ENCODE measurements at regions not wholly inside any gene's neighbourhood (a gene's known extent, or its start where the extent isn't known, plus 50 kb on each side); places are given as distances from the start of the nearest gene placed in this dataset.

DNA sequence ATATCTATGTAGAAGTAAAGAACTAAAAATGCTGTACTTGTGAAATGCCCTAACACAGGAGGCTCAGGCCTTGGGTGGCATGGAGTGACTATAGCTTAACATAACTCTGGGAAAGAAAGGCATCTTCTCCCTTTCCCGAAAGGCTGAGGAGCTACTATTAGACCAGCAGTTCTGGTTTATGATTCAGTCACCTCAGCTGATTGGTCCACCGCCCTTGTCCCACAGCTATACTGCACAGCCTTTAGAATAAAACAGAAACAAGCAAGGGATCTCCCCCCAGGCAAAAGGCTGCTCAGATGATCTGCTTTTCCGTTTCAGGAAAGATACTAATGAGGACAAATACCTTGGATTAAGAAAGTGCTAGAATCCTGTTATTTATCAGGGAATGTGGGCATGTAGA is 171.3 kb downstream of the SNCA start:
- FAIRE-seq (no peak), DNase-seq (ENCODE audit: insufficient read length, low spot score) (no peak)

DNA sequence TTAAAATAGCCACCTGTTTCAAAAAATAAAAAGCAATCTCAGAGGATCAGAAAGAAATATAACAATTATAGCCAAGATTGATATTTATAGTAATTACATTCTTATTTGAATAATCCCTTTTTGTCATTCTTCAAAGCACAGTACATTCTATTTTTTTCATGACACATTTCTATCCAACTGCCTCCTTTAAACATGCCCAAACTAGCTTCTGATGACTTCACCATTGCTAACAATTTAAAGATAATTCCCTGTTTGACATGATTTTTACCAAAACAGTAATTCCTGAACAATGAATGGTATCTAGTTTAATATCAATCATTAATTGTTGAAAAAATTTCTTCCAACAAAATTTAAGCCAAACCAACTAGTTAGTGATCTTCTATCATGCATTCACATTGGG is 172.4 kb downstream of the SNCA start:
- no peak for FAIRE-seq
- DNase-seq (ENCODE audit: insufficient read length, low spot score), result no peak

DNA sequence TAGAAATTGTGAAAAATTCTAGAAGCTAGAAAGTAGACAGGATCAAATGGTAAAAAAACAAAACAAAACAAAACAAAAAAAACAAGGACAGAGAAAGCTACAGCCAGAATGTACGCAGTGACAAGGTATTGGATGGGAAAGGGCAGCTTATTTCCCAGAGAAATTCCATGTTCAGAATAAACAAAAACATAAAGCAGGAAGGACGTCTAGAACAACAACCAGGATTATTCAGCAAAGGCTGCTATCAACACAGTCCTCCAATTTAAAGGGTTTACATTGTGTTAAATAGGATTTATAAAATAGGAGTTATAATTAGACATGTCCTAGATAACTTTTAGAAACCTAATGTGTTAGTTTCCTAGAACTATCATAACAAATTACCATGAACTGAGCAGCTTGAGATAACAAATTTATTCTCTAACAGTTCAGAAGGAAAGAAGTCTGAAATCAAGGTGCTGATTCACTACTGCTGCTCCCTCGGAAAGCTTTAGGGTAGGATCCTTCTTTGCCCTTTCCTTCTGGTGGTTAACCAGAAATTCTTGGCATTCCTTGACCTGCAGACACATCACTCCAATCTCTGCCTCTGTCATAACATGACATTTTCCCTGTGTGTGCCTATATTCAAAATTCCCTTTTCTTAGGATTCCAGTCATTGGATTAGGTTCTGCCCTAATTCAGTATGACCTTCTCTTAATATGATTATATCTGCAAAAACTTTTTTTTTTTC is 175.6 kb downstream of the SNCA start:
- DNase-seq (ENCODE audit: insufficient read length, low spot score), result no peak
- no peak for FAIRE-seq

GRCh38 chr4:89660444-89661172 is 176.4 kb downstream of the SNCA start:
- no peak for FAIRE-seq
- no peak for DNase-seq (ENCODE audit: insufficient read length, low spot score)

- DNase-seq (ENCODE audit: insufficient read length, low spot score), result no peak
- FAIRE-seq, result no peak
These were observed 178.3 kb downstream of the SNCA start for GRCh38 chr4:89658701-89659024.

- FAIRE-seq (peak; percentile 56), DNase-seq (ENCODE audit: insufficient read length, low spot score) (no peak)
These were observed 178.8 kb downstream of the SNCA start for GRCh38 chr4:89657931-89658700.

- no peak for FAIRE-seq
These were observed 183.9 kb downstream of the SNCA start for GRCh38 chr4:89653012-89653411.

GRCh38 chr4:89645482-89645881 is 191.5 kb downstream of the SNCA start:
- DNase-seq (ENCODE audit: insufficient read length, low spot score) (no peak), FAIRE-seq (no peak)

More at GRCh38 chr4:89653012-89653411, 183.9 kb downstream of the SNCA start:
- no peak for DNase-seq (ENCODE audit: insufficient read length, low spot score)

DNA sequence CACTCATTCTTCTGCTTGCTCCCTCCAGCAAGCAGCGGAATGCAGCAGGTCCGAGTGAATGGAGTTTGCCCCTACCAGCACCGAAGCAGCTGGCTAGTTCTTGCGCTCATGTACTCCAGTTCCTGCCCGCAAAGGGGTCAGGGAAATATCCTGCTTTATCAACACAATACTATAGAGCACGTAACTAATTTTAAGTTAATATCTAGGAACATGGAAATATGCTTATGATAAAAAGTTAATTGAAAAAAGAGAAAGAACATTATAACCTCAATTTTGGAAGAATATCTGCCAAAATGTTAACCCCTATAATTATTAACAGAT is 195.6 kb downstream of the SNCA start:
- DNase-seq (ENCODE audit: insufficient read length, low spot score) (no peak), FAIRE-seq (no peak)

DNA sequence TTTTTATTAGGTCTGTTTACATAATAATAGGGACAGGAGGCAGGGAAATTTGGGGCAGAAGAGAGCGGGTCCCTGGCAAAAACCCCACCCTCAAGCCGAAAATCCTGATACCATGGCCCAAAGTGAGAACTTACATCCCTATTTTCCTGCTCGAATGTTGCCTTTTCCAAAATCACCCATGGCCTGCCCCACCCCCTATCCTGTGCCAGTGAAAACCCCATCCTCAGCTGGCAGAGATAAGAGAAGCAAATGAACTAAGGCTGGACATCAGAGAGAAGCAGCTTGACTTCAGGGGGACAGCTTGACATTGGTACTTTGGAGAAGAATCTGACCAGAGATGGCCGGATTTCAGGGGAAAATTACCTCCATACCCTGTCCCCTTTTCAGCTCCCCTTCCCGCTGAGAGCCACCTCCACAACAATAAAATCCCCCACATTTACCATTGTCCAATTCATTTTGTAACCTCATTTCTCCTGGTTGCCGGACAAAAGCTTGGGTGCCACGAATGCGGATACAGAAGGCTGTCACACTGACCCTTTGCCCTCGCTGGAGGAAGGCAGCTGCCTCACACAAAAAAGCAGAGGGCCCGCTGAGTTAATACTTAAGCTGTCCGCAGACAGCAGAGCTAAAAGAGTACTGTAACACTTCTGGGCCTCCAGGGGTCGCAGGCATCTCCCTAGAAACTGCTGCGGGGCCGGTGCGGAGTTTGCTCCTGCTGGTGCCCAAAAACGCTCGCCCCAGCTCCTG is 196.2 kb downstream of the SNCA start:
- no peak for FAIRE-seq
- no peak for DNase-seq (ENCODE audit: insufficient read length, low spot score)

GRCh38 chr4:89639395-89639794 is 197.6 kb downstream of the SNCA start:
- no peak for FAIRE-seq
- DNase-seq (ENCODE audit: insufficient read length, low spot score), result no peak

DNA sequence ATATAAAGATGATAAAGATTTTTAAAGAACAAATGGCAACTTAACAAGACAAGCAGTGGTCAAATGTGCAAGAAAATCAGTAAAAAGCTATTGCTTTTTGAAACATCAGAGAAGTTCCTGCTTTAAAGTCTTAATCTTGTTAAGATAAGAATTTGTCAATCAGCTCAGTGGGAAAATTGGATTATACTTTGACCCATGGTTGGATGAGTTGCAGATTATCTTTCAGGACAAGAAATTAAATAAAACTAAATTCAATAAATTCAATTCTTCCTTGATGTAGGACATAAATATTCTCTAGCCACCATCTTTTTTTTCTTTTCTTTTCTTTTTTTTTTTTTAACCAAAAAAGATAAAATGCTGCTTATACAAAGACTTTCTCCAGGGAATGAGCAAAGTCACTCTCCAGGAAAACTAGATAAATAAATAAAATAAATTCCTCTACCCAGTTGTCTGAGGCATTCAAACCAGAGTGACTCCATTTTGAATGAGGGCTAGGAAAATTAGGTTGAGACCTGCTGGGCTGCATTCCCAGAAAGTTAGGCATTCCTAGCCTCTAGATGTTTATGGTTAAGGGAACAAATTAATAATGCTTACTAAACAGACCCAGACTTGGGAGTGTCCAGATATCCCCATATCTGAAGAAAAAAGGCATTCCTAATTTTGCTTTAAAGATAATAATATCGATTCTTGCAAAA is 211.2 kb downstream of the SNCA start:
- FAIRE-seq, result no peak
- DNase-seq (ENCODE audit: insufficient read length, low spot score), result no peak

DNA sequence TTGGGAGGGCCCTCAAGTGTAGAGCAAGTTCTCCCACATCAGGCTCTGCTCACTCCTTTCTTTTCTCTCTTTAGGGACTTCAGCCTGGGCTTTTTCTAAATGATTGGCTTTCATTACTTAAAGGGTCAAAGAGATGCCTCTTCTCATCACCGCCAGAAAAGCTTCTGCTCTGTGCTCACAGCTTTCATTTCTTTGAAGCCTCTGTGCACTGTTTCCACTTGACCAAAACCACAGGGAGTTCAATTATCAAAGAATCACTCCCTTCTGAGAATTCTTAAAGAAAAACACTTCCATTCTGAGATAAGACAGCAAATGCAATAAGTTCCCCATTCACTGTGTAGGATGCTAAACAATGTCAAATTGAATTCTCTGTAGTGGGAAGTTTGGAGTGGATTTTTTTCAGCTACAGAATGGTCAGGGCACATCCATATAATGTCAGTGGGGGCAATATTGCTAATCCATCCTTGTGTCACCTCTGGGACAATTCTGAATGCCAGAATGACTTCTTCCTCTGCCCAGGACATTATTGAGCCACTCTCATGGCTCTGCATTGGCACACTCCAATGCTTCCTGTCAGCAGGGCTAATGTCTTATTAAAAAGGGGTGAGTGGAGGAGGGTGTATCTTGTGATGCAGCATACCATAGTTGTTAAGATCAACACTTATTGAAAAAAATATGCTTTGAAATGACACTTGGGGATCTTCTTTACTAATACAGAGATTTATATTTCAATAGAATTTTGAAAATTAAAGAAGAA is 217.6 kb downstream of the SNCA start:
- FAIRE-seq, result no peak
- no peak for DNase-seq (ENCODE audit: insufficient read length, low spot score)

DNA sequence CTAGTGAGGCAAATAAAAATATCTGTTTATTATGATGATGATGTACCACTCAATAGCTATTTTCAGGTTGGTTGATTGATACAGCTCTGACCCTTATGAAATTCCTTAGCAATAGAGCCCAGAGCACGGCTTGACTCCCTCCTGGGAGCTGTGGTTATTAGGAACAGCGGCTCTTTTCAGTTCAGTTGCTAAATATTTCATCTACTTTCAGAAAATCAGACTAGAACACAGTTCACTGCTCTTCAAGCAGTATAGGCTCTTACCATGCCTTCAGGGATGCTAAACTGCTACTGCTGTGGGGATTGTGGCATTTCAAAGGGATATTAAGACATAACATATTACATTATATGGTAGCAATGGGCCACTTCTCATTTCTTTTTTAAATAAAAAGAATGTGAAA is 218.8 kb downstream of the SNCA start:
- FAIRE-seq (no peak), DNase-seq (ENCODE audit: insufficient read length, low spot score) (no peak)

- DNase-seq (ENCODE audit: insufficient read length, low spot score) (no peak), FAIRE-seq (no peak)
These were observed 219.6 kb downstream of the SNCA start for GRCh38 chr4:89617317-89617716.

DNA sequence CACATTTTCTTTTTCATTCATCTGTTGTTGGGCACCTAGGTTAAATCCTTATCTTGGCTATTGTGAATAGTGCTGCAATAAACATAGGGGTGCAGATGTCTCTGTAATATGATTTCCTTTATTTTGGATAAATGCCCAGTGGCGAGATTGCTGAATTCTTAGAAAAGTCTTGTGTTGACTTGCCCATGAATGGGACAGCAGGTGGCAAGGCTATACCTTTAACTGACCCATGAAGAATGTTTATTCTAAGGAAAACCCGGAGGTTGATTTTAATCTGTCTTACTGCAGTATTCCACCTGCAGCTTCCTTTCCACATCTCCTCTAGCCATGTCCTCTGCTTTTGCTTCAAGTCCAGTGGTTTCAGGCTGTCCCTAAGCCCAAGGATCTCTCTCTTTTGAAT is 220.6 kb downstream of the SNCA start:
- DNase-seq (ENCODE audit: insufficient read length, low spot score) (no peak), FAIRE-seq (no peak)

GRCh38 chr4:89615051-89615450 is 221.9 kb downstream of the SNCA start:
- no peak for FAIRE-seq

DNA sequence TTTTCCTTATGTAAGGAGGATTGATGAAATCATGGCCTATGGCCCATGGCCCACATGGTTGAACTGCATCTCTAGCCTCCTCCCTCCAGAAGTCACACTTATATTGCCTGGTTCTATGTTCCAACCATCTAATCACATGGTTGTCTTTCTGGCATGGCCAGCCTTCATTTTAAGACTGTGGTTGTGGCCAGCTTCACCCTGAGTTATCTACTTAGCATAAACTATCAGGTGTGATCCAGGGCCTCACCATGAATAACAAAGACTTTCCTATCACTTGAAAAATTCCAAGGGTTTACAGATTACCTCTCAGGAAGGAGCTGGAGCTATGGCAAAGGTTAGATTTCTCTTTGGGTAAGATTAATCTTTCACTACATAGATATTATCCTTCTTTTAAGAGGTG is 222.8 kb downstream of the SNCA start:
- FAIRE-seq (no peak), DNase-seq (ENCODE audit: insufficient read length, low spot score) (no peak)

More at GRCh38 chr4:89615051-89615450, 221.9 kb downstream of the SNCA start:
- DNase-seq (ENCODE audit: insufficient read length, low spot score), result no peak

- no peak for FAIRE-seq
- DNase-seq (ENCODE audit: insufficient read length, low spot score), result no peak
These were observed 226.7 kb downstream of the SNCA start for GRCh38 chr4:89610236-89610635.

GRCh38 chr4:89609756-89610155 is 227.2 kb downstream of the SNCA start:
- no peak for FAIRE-seq
- DNase-seq (ENCODE audit: insufficient read length, low spot score), result no peak
